SH-SY5Y (cell line): ENCODE measurements at regions not wholly inside any gene's neighbourhood (a gene's known extent, or its start where the extent isn't known, plus 50 kb on each side); places are given as distances from the start of the nearest gene placed in this dataset.

Experiments
- GATA2 ChIP-seq: IDR thresholded peaks from 2 replicates; pipeline ENCODE4 v1.6.1; 2011; ENCODE audit warnings: mild to moderate bottlenecking, low read depth, low read length
- GATA3 ChIP-seq: IDR thresholded peaks from 2 replicates; pipeline ENCODE4 v1.6.1; 2011; ENCODE audit warnings: low read depth, mild to moderate bottlenecking, low read length, moderate library complexity

GRCh38 chr7:67671006-67671548 is 674.4 kb downstream of the TYW1 start:
- no peak for TF ChIP-seq GATA2
- no peak for TF ChIP-seq GATA3
